ENCODE measurements at regions not wholly inside any gene's neighbourhood (a gene's known extent, or its start where the extent isn't known, plus 50 kb on each side); places are given as distances from the start of the nearest gene placed in this dataset.

- no peak for TF ChIP-seq CTCF (IDR thresholded peaks at IDR 0.05)
- TF ChIP-seq EP300 (IDR thresholded peaks at IDR 0.05) = no peak
- TF ChIP-seq POLR2A (IDR thresholded peaks at IDR 0.05; ENCODE audit: low read depth) = no peak
These were observed 140.0 kb upstream of the HS3ST3A1 start for GRCh38 chr17:13741744-13742143.

Measured in esophagus muscularis mucosa (tissue), 4 donors.